ENCODE measurements at regions not wholly inside any gene's neighbourhood (a gene's known extent, or its start where the extent isn't known, plus 50 kb on each side); places are given as distances from the start of the nearest gene placed in this dataset.

- TF ChIP-seq ARNTL (CRISPR knock-in tag; IDR thresholded peaks at IDR 0.05; ENCODE audit: borderline replicate concordance, low read depth) (no peak), GLIS3 (CRISPR knock-in tag; IDR thresholded peaks at IDR 0.05) (no peak), SNAI2 (CRISPR knock-in tag; IDR thresholded peaks at IDR 0.05) (no peak), RARB (CRISPR knock-in tag; IDR thresholded peaks at IDR 0.05) (no peak), ESRRG (CRISPR knock-in tag; IDR thresholded peaks at IDR 0.05) (no peak), PATZ1 (CRISPR knock-in tag; IDR thresholded peaks at IDR 0.05; ENCODE audit: borderline replicate concordance) (no peak), CSDC2 (CRISPR knock-in tag; IDR thresholded peaks at IDR 0.05) (no peak), ZC3H10 (CRISPR knock-in tag; IDR thresholded peaks at IDR 0.05) (no peak), ZFP3 (CRISPR knock-in tag; IDR thresholded peaks at IDR 0.05) (no peak), ISL1 (CRISPR knock-in tag; IDR thresholded peaks at IDR 0.05) (no peak), ZNF8 (CRISPR knock-in tag; IDR thresholded peaks at IDR 0.05) (no peak), BACH2 (CRISPR knock-in tag; IDR thresholded peaks at IDR 0.05; ENCODE audit: borderline replicate concordance) (no peak)
- TF ChIP-seq, protein P1, sequence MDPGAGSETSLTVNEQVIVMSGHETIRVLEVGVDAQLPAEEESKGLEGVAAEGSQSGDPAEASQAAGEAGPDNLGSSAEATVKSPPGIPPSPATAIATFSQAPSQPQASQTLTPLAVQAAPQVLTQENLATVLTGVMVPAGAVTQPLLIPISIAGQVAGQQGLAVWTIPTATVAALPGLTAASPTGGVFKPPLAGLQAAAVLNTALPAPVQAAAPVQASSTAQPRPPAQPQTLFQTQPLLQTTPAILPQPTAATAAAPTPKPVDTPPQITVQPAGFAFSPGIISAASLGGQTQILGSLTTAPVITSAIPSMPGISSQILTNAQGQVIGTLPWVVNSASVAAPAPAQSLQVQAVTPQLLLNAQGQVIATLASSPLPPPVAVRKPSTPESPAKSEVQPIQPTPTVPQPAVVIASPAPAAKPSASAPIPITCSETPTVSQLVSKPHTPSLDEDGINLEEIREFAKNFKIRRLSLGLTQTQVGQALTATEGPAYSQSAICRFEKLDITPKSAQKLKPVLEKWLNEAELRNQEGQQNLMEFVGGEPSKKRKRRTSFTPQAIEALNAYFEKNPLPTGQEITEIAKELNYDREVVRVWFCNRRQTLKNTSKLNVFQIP (CRISPR knock-in tag; IDR thresholded peaks at IDR 0.05; ENCODE audit: borderline replicate concordance, low read depth), result no peak
- ATAC-seq, result no peak
Measured at GRCh38 chr6:167719920-167720319, 106.8 kb upstream of the AFDN start.

GRCh38 chr6:167720456-167721285 lies 106.0 kb upstream of the AFDN start:
- no peak for TF ChIP-seq GLIS3 (CRISPR knock-in tag; IDR thresholded peaks at IDR 0.05)
- no peak for TF ChIP-seq ESRRG (CRISPR knock-in tag; IDR thresholded peaks at IDR 0.05)
- no peak for TF ChIP-seq ZNF565 (CRISPR knock-in tag; conservative IDR thresholded peaks at IDR 0.05; ENCODE audit: low read depth)
- TF ChIP-seq ZFP3 (CRISPR knock-in tag; IDR thresholded peaks at IDR 0.05), result no peak
- TF ChIP-seq, protein P1 (CRISPR knock-in tag; IDR thresholded peaks at IDR 0.05; ENCODE audit: borderline replicate concordance, low read depth), result no peak
- no peak for TF ChIP-seq ZNF8 (CRISPR knock-in tag; IDR thresholded peaks at IDR 0.05)
- no peak for TF ChIP-seq SNAI2 (CRISPR knock-in tag; IDR thresholded peaks at IDR 0.05)
- no peak for TF ChIP-seq ZFP30 (CRISPR knock-in tag; IDR thresholded peaks at IDR 0.05)
- no peak for ATAC-seq

DNA sequence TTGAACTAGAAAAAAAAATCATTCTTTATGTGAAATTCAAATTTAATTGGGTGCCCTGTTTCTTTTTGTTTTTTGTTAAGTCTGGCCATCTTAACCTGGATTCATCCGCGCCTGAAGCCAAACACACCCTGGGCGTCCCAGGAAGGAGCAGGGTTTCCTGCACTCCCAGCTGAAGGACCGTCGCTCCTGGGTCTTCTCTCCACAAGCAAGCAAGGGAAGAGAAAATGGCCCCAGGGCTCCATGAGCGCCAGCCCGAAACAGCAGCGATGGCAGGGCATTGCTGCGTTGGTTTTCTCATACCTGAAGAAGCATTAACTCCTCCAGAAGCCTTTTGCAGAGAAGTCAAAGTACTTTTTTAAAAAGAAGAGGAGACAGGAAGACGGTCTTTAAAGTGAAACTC lies 105.4 kb upstream of the AFDN start:
- TF ChIP-seq ZNF8 (CRISPR knock-in tag; IDR thresholded peaks at IDR 0.05) (no peak), ZC3H10 (CRISPR knock-in tag; IDR thresholded peaks at IDR 0.05) (no peak), ESRRG (CRISPR knock-in tag; IDR thresholded peaks at IDR 0.05) (no peak), SNAI2 (CRISPR knock-in tag; IDR thresholded peaks at IDR 0.05) (no peak), ZNF565 (CRISPR knock-in tag; conservative IDR thresholded peaks at IDR 0.05; ENCODE audit: low read depth) (no peak), RARB (CRISPR knock-in tag; IDR thresholded peaks at IDR 0.05) (no peak), ZFP30 (CRISPR knock-in tag; IDR thresholded peaks at IDR 0.05) (no peak), PATZ1 (CRISPR knock-in tag; IDR thresholded peaks at IDR 0.05; ENCODE audit: borderline replicate concordance) (no peak), ARNTL (CRISPR knock-in tag; IDR thresholded peaks at IDR 0.05; ENCODE audit: borderline replicate concordance, low read depth) (no peak), ZNF70 (CRISPR knock-in tag; IDR thresholded peaks at IDR 0.05) (no peak), TCF4 (CRISPR knock-in tag; IDR thresholded peaks at IDR 0.05; ENCODE audit: borderline replicate concordance) (no peak), BACH2 (CRISPR knock-in tag; IDR thresholded peaks at IDR 0.05; ENCODE audit: borderline replicate concordance) (no peak)
- TF ChIP-seq, protein P1 (CRISPR knock-in tag; IDR thresholded peaks at IDR 0.05; ENCODE audit: borderline replicate concordance, low read depth), result no peak
- TF ChIP-seq, protein P2, sequence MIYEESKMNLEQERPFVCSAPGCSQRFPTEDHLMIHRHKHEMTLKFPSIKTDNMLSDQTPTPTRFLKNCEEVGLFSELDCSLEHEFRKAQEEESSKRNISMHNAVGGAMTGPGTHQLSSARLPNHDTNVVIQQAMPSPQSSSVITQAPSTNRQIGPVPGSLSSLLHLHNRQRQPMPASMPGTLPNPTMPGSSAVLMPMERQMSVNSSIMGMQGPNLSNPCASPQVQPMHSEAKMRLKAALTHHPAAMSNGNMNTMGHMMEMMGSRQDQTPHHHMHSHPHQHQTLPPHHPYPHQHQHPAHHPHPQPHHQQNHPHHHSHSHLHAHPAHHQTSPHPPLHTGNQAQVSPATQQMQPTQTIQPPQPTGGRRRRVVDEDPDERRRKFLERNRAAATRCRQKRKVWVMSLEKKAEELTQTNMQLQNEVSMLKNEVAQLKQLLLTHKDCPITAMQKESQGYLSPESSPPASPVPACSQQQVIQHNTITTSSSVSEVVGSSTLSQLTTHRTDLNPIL (CRISPR knock-in tag; IDR thresholded peaks at IDR 0.05; ENCODE audit: low read depth), result no peak
- TF ChIP-seq, protein P3, sequence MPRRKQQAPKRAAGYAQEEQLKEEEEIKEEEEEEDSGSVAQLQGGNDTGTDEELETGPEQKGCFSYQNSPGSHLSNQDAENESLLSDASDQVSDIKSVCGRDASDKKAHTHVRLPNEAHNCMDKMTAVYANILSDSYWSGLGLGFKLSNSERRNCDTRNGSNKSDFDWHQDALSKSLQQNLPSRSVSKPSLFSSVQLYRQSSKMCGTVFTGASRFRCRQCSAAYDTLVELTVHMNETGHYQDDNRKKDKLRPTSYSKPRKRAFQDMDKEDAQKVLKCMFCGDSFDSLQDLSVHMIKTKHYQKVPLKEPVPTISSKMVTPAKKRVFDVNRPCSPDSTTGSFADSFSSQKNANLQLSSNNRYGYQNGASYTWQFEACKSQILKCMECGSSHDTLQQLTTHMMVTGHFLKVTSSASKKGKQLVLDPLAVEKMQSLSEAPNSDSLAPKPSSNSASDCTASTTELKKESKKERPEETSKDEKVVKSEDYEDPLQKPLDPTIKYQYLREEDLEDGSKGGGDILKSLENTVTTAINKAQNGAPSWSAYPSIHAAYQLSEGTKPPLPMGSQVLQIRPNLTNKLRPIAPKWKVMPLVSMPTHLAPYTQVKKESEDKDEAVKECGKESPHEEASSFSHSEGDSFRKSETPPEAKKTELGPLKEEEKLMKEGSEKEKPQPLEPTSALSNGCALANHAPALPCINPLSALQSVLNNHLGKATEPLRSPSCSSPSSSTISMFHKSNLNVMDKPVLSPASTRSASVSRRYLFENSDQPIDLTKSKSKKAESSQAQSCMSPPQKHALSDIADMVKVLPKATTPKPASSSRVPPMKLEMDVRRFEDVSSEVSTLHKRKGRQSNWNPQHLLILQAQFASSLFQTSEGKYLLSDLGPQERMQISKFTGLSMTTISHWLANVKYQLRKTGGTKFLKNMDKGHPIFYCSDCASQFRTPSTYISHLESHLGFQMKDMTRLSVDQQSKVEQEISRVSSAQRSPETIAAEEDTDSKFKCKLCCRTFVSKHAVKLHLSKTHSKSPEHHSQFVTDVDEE (CRISPR knock-in tag; IDR thresholded peaks at IDR 0.05), result no peak
- ATAC-seq, result no peak

Measured in SK-N-SH treated with all-trans-retinoic acid at 6 μM for 48 hours (cell line).